HEK293T (cell line): ENCODE measurements at regions not wholly inside any gene's neighbourhood (a gene's known extent, or its start where the extent isn't known, plus 50 kb on each side); places are given as distances from the start of the nearest gene placed in this dataset.

Experiments used
- CTCF ChIA-PET: fragments of 350-600 bp; formaldehyde crosslinking; extraction: SDS; loops from one replicate; lab custom pipeline; 2021; ENCODE audit warnings: antibody characterized with exemption, inconsistent platforms; lab: Yijun Ruan, JAX
- POLR2A ChIA-PET: fragments of 350-600 bp; formaldehyde crosslinking; extraction: SDS; loops from one replicate; lab custom pipeline; 2020; ENCODE audit warnings: antibody characterized with exemption, inconsistent platforms; lab: Yijun Ruan, JAX
- DNase-seq: peaks from one replicate; pipeline ENCODE4 v3.0.0; 2012; ENCODE audit warnings: mixed read lengths; ENCODE audit errors: extremely low spot score
- ARNT ChIP-seq: fragments of 450-650 bp; IDR thresholded peaks from 2 replicates; pipeline ENCODE4 v1.6.1; 2017; ENCODE audit warnings: mild to moderate bottlenecking
- BHLHE40 ChIP-seq: fragments of 450-650 bp; IDR thresholded peaks from 2 replicates; pipeline ENCODE4 v1.6.1; 2016; ENCODE audit warnings: mild to moderate bottlenecking, moderate library complexity, borderline replicate concordance
- CTBP1 ChIP-seq: fragments of 450-650 bp; IDR thresholded peaks from 2 replicates; pipeline ENCODE4 v1.6.1; 2016; ENCODE audit warnings: borderline replicate concordance
- ELF4 ChIP-seq: fragments of 450-650 bp; IDR thresholded peaks from 2 replicates; pipeline ENCODE4 v1.6.1; 2017; ENCODE audit warnings: antibody characterized with exemption
- FOXA1 ChIP-seq: fragments of 450-650 bp; IDR thresholded peaks from 2 replicates; pipeline ENCODE4 v1.6.1; 2016; ENCODE audit warnings: mild to moderate bottlenecking
- FOXK2 ChIP-seq: fragments of 450-650 bp; IDR thresholded peaks from 2 replicates; pipeline ENCODE4 v1.6.1; 2016; ENCODE audit warnings: mild to moderate bottlenecking
- FOXM1 ChIP-seq: fragments of 450-650 bp; IDR thresholded peaks from 2 replicates; pipeline ENCODE4 v1.6.1; 2017; ENCODE audit warnings: mild to moderate bottlenecking, borderline replicate concordance
- HDGF ChIP-seq: fragments of 450-650 bp; IDR thresholded peaks from 2 replicates; pipeline ENCODE4 v1.6.1; 2017; ENCODE audit warnings: antibody characterized with exemption, borderline replicate concordance
- L3MBTL2 ChIP-seq: fragments of 450-650 bp; conservative IDR thresholded peaks from 2 replicates; pipeline ENCODE4 v1.6.1; 2016; ENCODE audit warnings: mild to moderate bottlenecking
- LEF1 ChIP-seq: fragments of 450-650 bp; IDR thresholded peaks from 2 replicates; pipeline ENCODE4 v1.6.1; 2017; ENCODE audit warnings: mild to moderate bottlenecking, borderline replicate concordance
- NFRKB ChIP-seq: fragments of 450-650 bp; IDR thresholded peaks from 2 replicates; pipeline ENCODE4 v1.6.1; 2016; ENCODE audit warnings: mild to moderate bottlenecking, moderate library complexity
- SP1 ChIP-seq: fragments of 450-650 bp; IDR thresholded peaks from 2 replicates; pipeline ENCODE4 v1.6.1; 2017
- SUZ12 ChIP-seq: fragments of 450-650 bp; IDR thresholded peaks from 2 replicates; pipeline ENCODE4 v1.6.1; 2016; ENCODE audit warnings: mild to moderate bottlenecking
- TARDBP ChIP-seq: fragments of 450-650 bp; IDR thresholded peaks from 2 replicates; pipeline ENCODE4 v1.6.1; 2016
- ZNF384 ChIP-seq: fragments of 450-650 bp; IDR thresholded peaks from 2 replicates; pipeline ENCODE4 v1.6.1; 2016
- TF ChIP-seq, protein P1 (sequence below): fragments of 450-650 bp; IDR thresholded peaks from 2 replicates; pipeline ENCODE4 v1.6.1; 2016

DNA sequence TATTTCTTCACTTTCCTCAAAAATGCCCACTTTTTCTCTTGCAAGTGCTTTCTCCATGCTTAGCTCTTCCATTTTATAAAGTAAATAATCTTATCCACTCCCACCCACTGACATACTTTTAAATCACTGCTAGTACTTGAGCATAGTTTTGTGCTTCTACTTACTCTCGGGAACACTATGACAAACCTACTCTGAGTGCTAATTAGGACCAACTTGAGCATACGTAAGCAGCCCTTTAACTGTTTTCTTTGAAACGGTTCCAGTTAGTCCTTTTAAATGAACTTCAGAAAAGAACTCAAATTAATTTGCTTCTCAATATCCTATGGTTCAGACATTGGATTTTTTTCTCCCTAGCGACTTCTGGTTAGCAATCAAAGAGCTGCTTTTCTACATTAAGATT is 280.0 kb upstream of the SOX2 start:
- ChIA-PET POLR2A (no interaction called here), CTCF (no interaction called here)
- no peak for DNase-seq
- TF ChIP-seq LEF1, result no peak
- no peak for TF ChIP-seq CTBP1
- TF ChIP-seq FOXM1, result no peak
- TF ChIP-seq SP1, result no peak
- no peak for TF ChIP-seq ZNF384

DNA sequence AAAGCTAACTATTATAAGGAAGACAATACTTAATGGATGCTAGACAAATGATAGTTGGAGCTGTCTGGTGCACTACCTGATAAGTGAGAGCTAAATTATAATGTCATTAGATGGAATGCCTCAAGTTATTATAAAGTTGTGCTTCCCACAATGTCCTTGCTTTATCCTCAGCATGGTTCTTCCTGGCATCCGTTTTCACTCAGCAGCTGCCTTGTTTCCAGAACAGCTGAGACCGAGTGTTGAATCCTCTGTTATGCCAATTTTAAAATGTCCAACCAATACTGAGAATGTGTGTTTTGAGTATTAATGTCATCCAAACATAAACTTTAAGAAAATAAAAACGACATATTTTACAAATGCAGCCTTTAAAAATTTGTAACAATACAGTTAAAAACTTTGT is 286.7 kb upstream of the SOX2 start:
- POLR2A ChIA-PET, result no interaction called here
- TF ChIP-seq ELF4, result no peak
- TF ChIP-seq ZNF384, result no peak
- TF ChIP-seq NFRKB, result no peak
- TF ChIP-seq LEF1, result no peak
- no peak for TF ChIP-seq CTBP1
- no peak for TF ChIP-seq FOXK2
- TF ChIP-seq FOXA1, result no peak
- no peak for TF ChIP-seq TARDBP
- no peak for TF ChIP-seq BHLHE40
- TF ChIP-seq L3MBTL2, result no peak
- TF ChIP-seq, protein P1, sequence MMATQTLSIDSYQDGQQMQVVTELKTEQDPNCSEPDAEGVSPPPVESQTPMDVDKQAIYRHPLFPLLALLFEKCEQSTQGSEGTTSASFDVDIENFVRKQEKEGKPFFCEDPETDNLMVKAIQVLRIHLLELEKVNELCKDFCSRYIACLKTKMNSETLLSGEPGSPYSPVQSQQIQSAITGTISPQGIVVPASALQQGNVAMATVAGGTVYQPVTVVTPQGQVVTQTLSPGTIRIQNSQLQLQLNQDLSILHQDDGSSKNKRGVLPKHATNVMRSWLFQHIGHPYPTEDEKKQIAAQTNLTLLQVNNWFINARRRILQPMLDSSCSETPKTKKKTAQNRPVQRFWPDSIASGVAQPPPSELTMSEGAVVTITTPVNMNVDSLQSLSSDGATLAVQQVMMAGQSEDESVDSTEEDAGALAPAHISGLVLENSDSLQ, result no peak
- no peak for TF ChIP-seq SUZ12
- no peak for TF ChIP-seq FOXM1
- TF ChIP-seq HDGF, result no peak
- no peak for TF ChIP-seq SP1
- TF ChIP-seq ARNT, result no peak
- CTCF ChIA-PET, result no interaction called here
- DNase-seq, result no peak

DNA sequence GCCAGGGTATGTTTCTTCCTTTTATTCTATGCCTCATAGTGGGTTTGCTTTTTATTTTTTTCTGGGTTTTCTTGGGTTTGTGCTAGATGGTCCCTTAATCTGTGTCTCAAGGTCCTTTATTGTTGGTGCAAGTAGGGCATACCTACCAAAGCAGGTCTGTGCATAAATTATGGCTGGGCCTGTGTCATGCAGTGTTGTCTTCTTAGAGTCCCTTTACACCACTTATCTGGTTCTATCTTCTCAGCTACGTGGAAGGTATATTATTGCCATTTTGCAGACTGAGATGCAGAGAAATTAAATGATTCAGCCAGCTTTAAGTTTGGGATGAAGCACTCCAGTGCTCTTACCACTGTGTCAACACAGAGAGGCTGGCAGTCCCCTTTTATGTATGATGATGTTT is 293.5 kb upstream of the SOX2 start:
- no peak for TF ChIP-seq HDGF
- TF ChIP-seq ZNF384, result no peak
- TF ChIP-seq LEF1, result no peak
- no peak for TF ChIP-seq TARDBP
- TF ChIP-seq, protein P1, result no peak
- no peak for TF ChIP-seq L3MBTL2
- TF ChIP-seq BHLHE40, result no peak
- no peak for TF ChIP-seq FOXK2
- TF ChIP-seq CTBP1, result no peak
- TF ChIP-seq FOXM1, result no peak
- TF ChIP-seq ARNT, result no peak
- TF ChIP-seq NFRKB, result no peak
- no peak for TF ChIP-seq ELF4
- no peak for TF ChIP-seq SUZ12
- CTCF ChIA-PET, result no interaction called here
- POLR2A ChIA-PET, result no interaction called here
- DNase-seq, result no peak

DNA sequence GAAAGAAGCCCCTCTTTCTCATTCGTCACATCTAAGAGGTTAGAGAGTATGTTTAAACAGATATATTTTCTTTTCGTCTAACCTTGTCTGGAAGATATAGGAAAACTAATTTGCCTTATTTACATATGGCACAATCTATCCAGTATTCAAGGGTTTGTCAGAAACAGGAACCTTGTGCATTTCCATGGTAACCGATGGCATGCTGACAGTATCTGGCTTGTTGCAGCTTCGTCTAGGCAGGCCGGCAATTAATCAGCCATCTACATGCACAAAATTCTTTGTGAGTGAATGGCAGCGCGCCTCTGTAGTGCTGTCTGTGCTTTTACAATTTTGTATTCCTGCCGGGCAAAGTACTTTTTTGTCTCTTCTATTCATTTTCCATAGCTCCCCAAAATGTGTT is 294.0 kb upstream of the SOX2 start:
- no peak for DNase-seq
- CTCF ChIA-PET, result no interaction called here
- POLR2A ChIA-PET, result no interaction called here
- TF ChIP-seq ARNT (no peak), TARDBP (no peak), NFRKB (no peak), ZNF384 (no peak), FOXK2 (no peak), SP1 (no peak), FOXA1 (no peak), L3MBTL2 (no peak), ELF4 (no peak), BHLHE40 (no peak)

DNA sequence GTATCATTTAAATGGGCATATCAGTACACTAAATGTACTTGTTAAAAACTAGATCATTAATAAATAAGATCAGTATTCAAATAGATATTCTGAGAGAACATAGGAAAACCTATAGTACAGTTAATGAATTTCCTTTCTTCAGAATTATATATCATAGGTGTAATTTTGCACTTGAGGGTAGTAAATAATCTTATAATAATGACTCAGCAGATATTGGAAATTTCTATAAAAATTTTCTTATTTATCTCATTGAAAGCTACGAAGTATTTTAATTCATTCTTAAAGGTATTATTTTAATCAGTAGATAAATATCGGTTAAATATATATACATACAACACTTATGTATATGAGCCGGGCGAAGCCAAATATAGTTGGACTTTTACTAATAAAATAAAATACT is 300.9 kb upstream of the SOX2 start:
- no peak for TF ChIP-seq SP1
- no peak for TF ChIP-seq HDGF
- TF ChIP-seq BHLHE40, result no peak
- no peak for TF ChIP-seq ARNT
- no peak for TF ChIP-seq LEF1
- TF ChIP-seq TARDBP, result no peak
- TF ChIP-seq, protein P1, result no peak
- no peak for TF ChIP-seq FOXA1
- TF ChIP-seq FOXM1, result no peak
- no peak for TF ChIP-seq ZNF384
- no peak for TF ChIP-seq L3MBTL2
- TF ChIP-seq NFRKB, result no peak
- no peak for DNase-seq
- POLR2A ChIA-PET, result no interaction called here
- CTCF ChIA-PET, result no interaction called here

DNA sequence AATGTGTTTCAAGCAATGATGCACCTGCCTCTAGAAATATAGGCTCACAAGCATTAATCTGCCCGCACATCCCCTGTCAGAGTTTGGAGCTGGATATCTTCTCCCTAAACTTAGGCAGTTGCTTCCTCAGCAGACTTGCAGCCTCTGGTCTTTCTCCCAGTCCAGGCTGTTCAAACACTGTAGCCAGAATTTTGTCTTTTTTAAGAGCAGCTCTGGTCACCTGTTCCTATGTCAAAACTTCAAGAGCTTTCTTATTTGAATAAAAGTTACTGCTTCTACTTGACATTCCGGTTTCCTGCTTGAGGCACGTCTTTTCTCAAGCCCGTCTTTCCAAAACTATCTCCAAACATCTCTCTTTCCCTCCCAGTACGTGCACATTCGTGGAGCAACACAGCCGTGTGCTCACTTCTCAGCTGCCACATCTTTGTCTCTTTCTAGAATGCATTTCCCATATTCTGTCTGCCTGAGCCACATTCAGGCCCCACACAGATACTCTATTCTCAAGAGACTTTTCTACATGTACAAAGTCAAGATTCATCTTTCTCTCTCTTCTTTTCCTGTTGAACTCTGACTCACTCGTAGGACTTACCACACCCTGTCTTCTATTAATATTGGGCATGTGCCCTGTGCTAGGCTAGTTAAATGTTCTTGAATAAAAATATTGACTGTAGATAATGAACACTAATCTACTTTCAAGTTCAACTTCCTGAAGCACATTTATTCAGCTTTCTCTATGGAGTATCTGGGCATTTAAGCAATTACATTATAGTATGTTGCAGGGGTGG is 307.7 kb upstream of the SOX2 start:
- no peak for DNase-seq
- ChIA-PET CTCF (interaction anchor here (0.6 kb wide), 1 partner anchor 298 kb away, joined by 7 read pairs; no protein-coding TSS in a partner anchor), POLR2A (no interaction called here)
- TF ChIP-seq CTBP1 (no peak), FOXK2 (no peak), LEF1 (no peak)
